ENCODE measurements at regions not wholly inside any gene's neighbourhood (a gene's known extent, or its start where the extent isn't known, plus 50 kb on each side); places are given as distances from the start of the nearest gene placed in this dataset.

GRCh38 chr6:150656156-150656555 is 56.5 kb downstream of the PLEKHG1 start:
- H3K9me3 ChIP-seq (ENCODE audit: control insufficient read depth, insufficient read depth, low read length): no peaks in the 10 kb centered on the region
- WGBS (ENCODE audit: insufficient coverage): 90% methylated on average over 1 of the region's 1 CpG
- H3K27ac Mint-ChIP-seq: no peak overlapping the region
- H3K9me3 Mint-ChIP-seq: no peaks in the 10 kb centered on the region
- H3K4me1 ChIP-seq (ENCODE audit: control insufficient read depth, insufficient read depth, low read length): no peaks in the 10 kb centered on the region
- no peak for DNase-seq
- no peak for TF ChIP-seq CTCF (IDR thresholded peaks at IDR 0.05)
- intact Hi-C loops (cut with micrococcal nuclease): no loop called here
- H3K4me3 ChIP-seq (ENCODE audit: low read length): no peak overlapping the region
- no peaks in the 10 kb centered on the region for H3K27me3 Mint-ChIP-seq (ENCODE audit: low read depth in 2 of 2)
- no peaks in the 10 kb centered on the region for H3K36me3 ChIP-seq (ENCODE audit: control insufficient read depth, insufficient read depth, low read length)
- H3K27ac ChIP-seq (ENCODE audit: low read length): no peak overlapping the region
- no peak overlapping the region for H3K4me3 Mint-ChIP-seq
- no peak for ATAC-seq
- no peaks in the 10 kb centered on the region for H3K36me3 Mint-ChIP-seq
- no peaks in the 10 kb centered on the region for H3K27me3 ChIP-seq (ENCODE audit: control insufficient read depth, insufficient read depth, low read length)
- H3K4me1 Mint-ChIP-seq: no peaks in the 10 kb centered on the region

GRCh38 chr6:150658421-150658820 is 58.7 kb downstream of the PLEKHG1 start:
- Mint-ChIP-seq H3K36me3 (no peaks in the 10 kb centered on the region), H3K9me3 (no peaks in the 10 kb centered on the region), H3K27ac (no peak overlapping the region), H3K4me3 (no peak overlapping the region), H3K27me3 (ENCODE audit: low read depth in 2 of 2) (no peaks in the 10 kb centered on the region), H3K4me1 (no peaks in the 10 kb centered on the region)
- no peaks in the 10 kb centered on the region for H3K36me3 ChIP-seq (ENCODE audit: control insufficient read depth, insufficient read depth, low read length)
- DNase-seq (no peak), ATAC-seq (no peak)
- intact Hi-C loops (cut with micrococcal nuclease): no loop called here
- no peaks in the 10 kb centered on the region for H3K27me3 ChIP-seq (ENCODE audit: control insufficient read depth, insufficient read depth, low read length)
- WGBS (ENCODE audit: insufficient coverage): 100% methylated on average over 1 of the region's 1 CpG
- H3K4me1 ChIP-seq (ENCODE audit: control insufficient read depth, insufficient read depth, low read length): no peaks in the 10 kb centered on the region
- no peak overlapping the region for H3K4me3 ChIP-seq (ENCODE audit: low read length)
- no peak overlapping the region for H3K27ac ChIP-seq (ENCODE audit: low read length)
- H3K9me3 ChIP-seq (ENCODE audit: control insufficient read depth, insufficient read depth, low read length): no peaks in the 10 kb centered on the region
- no peak for TF ChIP-seq CTCF (IDR thresholded peaks at IDR 0.05)

GRCh38 chr6:150659046-150659763 is 59.5 kb downstream of the PLEKHG1 start:
- Mint-ChIP-seq H3K27me3 (ENCODE audit: low read depth in 2 of 2) (no peaks in the 10 kb centered on the region), H3K36me3 (no peaks in the 10 kb centered on the region), H3K4me3 (no peak overlapping the region), H3K27ac (no peak overlapping the region), H3K4me1 (no peaks in the 10 kb centered on the region), H3K9me3 (no peaks in the 10 kb centered on the region)
- TF ChIP-seq CTCF (IDR thresholded peaks at IDR 0.05): no peak
- no peak for DNase-seq
- no peak overlapping the region for H3K4me3 ChIP-seq (ENCODE audit: low read length)
- H3K4me1 ChIP-seq (ENCODE audit: control insufficient read depth, insufficient read depth, low read length): no peaks in the 10 kb centered on the region
- no peaks in the 10 kb centered on the region for H3K9me3 ChIP-seq (ENCODE audit: control insufficient read depth, insufficient read depth, low read length)
- ATAC-seq: no peak
- intact Hi-C loops (cut with micrococcal nuclease): no loop called here
- H3K27ac ChIP-seq (ENCODE audit: low read length): no peak overlapping the region
- H3K36me3 ChIP-seq (ENCODE audit: control insufficient read depth, insufficient read depth, low read length): no peaks in the 10 kb centered on the region
- 89% methylated on average over 6 of the region's 6 CpGs for WGBS (ENCODE audit: insufficient coverage)
- H3K27me3 ChIP-seq (ENCODE audit: control insufficient read depth, insufficient read depth, low read length): no peaks in the 10 kb centered on the region

Data from natural killer cell (primary cell).